Mesenchymal stem cell (in vitro differentiated cells and primary cell): ENCODE measurements at regions not wholly inside any gene's neighbourhood (a gene's known extent, or its start where the extent isn't known, plus 50 kb on each side); places are given as distances from the start of the nearest gene placed in this dataset.
A peak's percentile ranks its signal among the peaks of the same experiment; 100 is the strongest.

ENCODE experiments used
- DNase-seq: peaks from one replicate; pipeline ENCODE4 v3.0.0-alpha.2; 2013
- H2AFZ ChIP-seq: one replicate; pipeline ENCODE4 v1.6.1; 2013; ENCODE audit warnings: low read depth, mild to moderate bottlenecking, control low read depth, inconsistent platforms, low read length, moderate library complexity
- H2AK5ac ChIP-seq: 2 replicates; pipeline ENCODE4 v1.6.1; 2013; ENCODE audit warnings: low read length, moderate library complexity, mild to moderate bottlenecking, inconsistent platforms; ENCODE audit not compliant: severe bottlenecking
- H2BK120ac ChIP-seq: one replicate; pipeline ENCODE4 v1.6.1; 2013; ENCODE audit warnings: low read depth, mild to moderate bottlenecking, inconsistent platforms, low read length, moderate library complexity
- H2BK12ac ChIP-seq, 2 experiments: one replicate each; pipeline ENCODE4 v1.6.1; 2013; ENCODE audit warnings: inconsistent platforms in 2 of 2, low read length in 2 of 2, mild to moderate bottlenecking in 2 of 2, moderate library complexity in 2 of 2, control low read depth in 1 of 2
- H2BK15ac ChIP-seq: one replicate; pipeline ENCODE4 v1.6.1; 2013; ENCODE audit warnings: mild to moderate bottlenecking, low read depth, inconsistent platforms; ENCODE audit not compliant: poor library complexity, severe bottlenecking
- H2BK5ac ChIP-seq: 2 replicates; pipeline ENCODE4 v1.6.1; 2013; ENCODE audit warnings: low read depth, mild to moderate bottlenecking, low read length, control low read depth, inconsistent platforms; ENCODE audit not compliant: poor library complexity, severe bottlenecking
- H3K14ac ChIP-seq, 2 experiments: one replicate each; pipeline ENCODE4 v1.6.1; 2013; ENCODE audit warnings: inconsistent platforms in 2 of 2, low read length in 2 of 2, control low read depth in 1 of 2, mild to moderate bottlenecking in 1 of 2, moderate library complexity in 1 of 2
- H3K18ac ChIP-seq, 2 experiments: one replicate each; pipeline ENCODE4 v1.6.1; 2013; ENCODE audit warnings: inconsistent platforms in 2 of 2, low read length in 2 of 2, control low read depth in 1 of 2, low read depth in 1 of 2, mild to moderate bottlenecking in 1 of 2
- H3K23ac ChIP-seq, 2 experiments: one replicate each; pipeline ENCODE4 v1.6.1; 2013; ENCODE audit warnings: inconsistent platforms in 2 of 2, low read length in 2 of 2, mild to moderate bottlenecking in 2 of 2, moderate library complexity in 2 of 2, control low read depth in 1 of 2
- H3K27ac ChIP-seq: 2 replicates; pipeline ENCODE4 v1.5.1; 2013; ENCODE audit warnings: mild to moderate bottlenecking, moderate library complexity, low read length, control low read depth, inconsistent platforms; ENCODE audit not compliant: poor library complexity, severe bottlenecking
- H3K27me3 ChIP-seq, 2 experiments: 2 replicates each; pipeline versions ENCODE4 v1.6.1 to v1.7.0; 2013; ENCODE audit warnings: low read length in 2 of 2, mild to moderate bottlenecking in 2 of 2, moderate library complexity in 2 of 2, control low read depth in 1 of 2, inconsistent platforms in 1 of 2; ENCODE audit not compliant: control insufficient read depth in 1 of 2, insufficient read depth in 1 of 2
- H3K36me3 ChIP-seq, 2 experiments: 2 replicates each; pipeline versions ENCODE4 v1.6.1 to v1.7.0; 2013; ENCODE audit warnings: low read length in 2 of 2, control low read depth in 1 of 2, inconsistent platforms in 1 of 2, low read depth in 1 of 2, mild to moderate bottlenecking in 1 of 2; ENCODE audit not compliant: insufficient read depth in 2 of 2, control insufficient read depth in 1 of 2
- H3K4ac ChIP-seq, 2 experiments: one replicate each; pipeline ENCODE4 v1.6.1; 2013; ENCODE audit warnings: inconsistent platforms in 2 of 2, low read length in 2 of 2, mild to moderate bottlenecking in 2 of 2, moderate library complexity in 2 of 2, control low read depth in 1 of 2, low read depth in 1 of 2
- H3K4me1 ChIP-seq: 2 replicates; pipeline ENCODE4 v1.6.1; 2013; ENCODE audit warnings: low read depth, low read length, control low read depth; ENCODE audit not compliant: control insufficient read depth, insufficient read depth
- H3K4me2 ChIP-seq: 2 replicates; pipeline ENCODE4 v1.6.1; 2013; ENCODE audit warnings: low read length, mild to moderate bottlenecking, inconsistent platforms; ENCODE audit not compliant: poor library complexity, severe bottlenecking
- H3K4me3 ChIP-seq, 2 experiments: 2 replicates each; pipeline versions ENCODE4 v1.5.1 to v1.7.0; 2013; ENCODE audit warnings: low read length in 2 of 2, mild to moderate bottlenecking in 2 of 2, control low read depth in 1 of 2, low read depth in 1 of 2; ENCODE audit not compliant: insufficient read depth in 1 of 2
- H3K79me1 ChIP-seq: replicated peaks from 2 replicates; pipeline ENCODE4 v1.6.1; 2013; ENCODE audit warnings: mild to moderate bottlenecking, control low read depth, low read length, inconsistent platforms; ENCODE audit not compliant: poor library complexity, severe bottlenecking
- H3K9ac ChIP-seq: 2 replicates; pipeline ENCODE4 v1.7.0; 2013; ENCODE audit warnings: mild to moderate bottlenecking, low read length, moderate library complexity
- H3K9me3 ChIP-seq: 2 replicates; pipeline ENCODE4 v1.7.0; 2013; ENCODE audit warnings: mild to moderate bottlenecking, low read length; ENCODE audit not compliant: control insufficient read depth
- H4K8ac ChIP-seq: one replicate; pipeline ENCODE4 v1.6.1; 2013; ENCODE audit warnings: inconsistent platforms, mild to moderate bottlenecking, low read length, moderate library complexity
- H4K91ac ChIP-seq: one replicate; pipeline ENCODE4 v1.6.1; 2013; ENCODE audit warnings: mild to moderate bottlenecking, low read length, inconsistent platforms
- WGBS: methylation state at CpG from one replicate; pipeline ENCODE4 v1.1.7; 2013; ENCODE audit warnings: mixed read lengths; 5-methylcytosine and 5-hydroxymethylcytosine counted together

DNA sequence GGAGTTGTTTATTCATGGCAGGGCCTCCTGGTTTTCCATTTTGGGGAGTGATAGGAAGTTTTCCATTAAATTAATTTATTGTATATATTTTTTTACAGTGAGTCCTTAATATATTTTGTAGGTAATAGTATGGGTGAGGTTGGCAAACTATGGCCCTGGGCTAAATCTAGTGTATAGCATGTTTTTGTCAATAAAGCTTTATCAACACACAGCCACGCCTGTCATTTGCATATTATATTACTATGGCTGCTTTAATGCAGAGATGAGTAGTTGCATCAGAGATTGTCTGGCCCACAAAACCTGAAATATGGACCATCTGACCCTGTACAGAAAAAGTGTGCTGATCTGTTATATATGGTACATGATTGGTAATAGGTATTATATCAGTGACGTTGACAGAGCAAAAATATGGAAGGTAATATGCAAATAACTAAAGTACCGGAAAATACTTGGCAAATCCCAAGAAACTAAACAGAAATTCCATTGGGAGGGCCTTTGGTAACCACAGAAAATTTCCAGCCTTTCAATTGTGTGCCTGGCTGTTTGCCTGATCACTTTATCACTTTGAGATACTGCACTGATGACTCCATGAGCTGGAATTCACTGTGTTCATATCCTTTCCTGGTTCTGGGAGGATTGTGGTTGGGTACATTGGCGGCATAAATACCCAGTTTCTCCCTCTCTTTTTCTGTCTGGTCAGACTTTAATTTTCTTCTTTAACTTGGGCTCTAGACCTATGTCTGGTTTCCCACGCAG is 61.7 kb upstream of the RFLNA start:
- Histone ChIP-seq H3K9ac (no peak overlapping the region), H2BK15ac (no peak overlapping the region), H2BK12ac (peak overlapping the region in 1 of 2 experiments; percentile 93), H2AFZ (no peak overlapping the region), H3K4me1 (peaks cover 9% of the 10 kb centered on the region), H3K9me3 (peaks cover 19% of the 10 kb centered on the region), H3K4me2 (no peak overlapping the region), H2BK120ac (peak overlapping the region; percentile 42), H2AK5ac (no peak overlapping the region), H3K27me3 (no peaks in the 10 kb centered on the region), H3K79me1 (no peaks in the 10 kb centered on the region), H4K91ac (peak overlapping the region; percentile 97), H3K23ac (no peak overlapping the region), H2BK5ac (no peak overlapping the region), H4K8ac (no peak overlapping the region), H3K18ac (peak overlapping the region in 1 of 2 experiments; percentile 97), H3K27ac (peak overlapping the region; percentile 73), H3K14ac (no peak overlapping the region), H3K36me3 (no peaks in the 10 kb centered on the region), H3K4ac (peak overlapping the region in 1 of 2 experiments; percentile 97), H3K4me3 (no peak overlapping the region)
- WGBS: 36% methylated on average over 4 of the region's 5 CpGs
- DNase-seq: peak; percentile 94

DNA sequence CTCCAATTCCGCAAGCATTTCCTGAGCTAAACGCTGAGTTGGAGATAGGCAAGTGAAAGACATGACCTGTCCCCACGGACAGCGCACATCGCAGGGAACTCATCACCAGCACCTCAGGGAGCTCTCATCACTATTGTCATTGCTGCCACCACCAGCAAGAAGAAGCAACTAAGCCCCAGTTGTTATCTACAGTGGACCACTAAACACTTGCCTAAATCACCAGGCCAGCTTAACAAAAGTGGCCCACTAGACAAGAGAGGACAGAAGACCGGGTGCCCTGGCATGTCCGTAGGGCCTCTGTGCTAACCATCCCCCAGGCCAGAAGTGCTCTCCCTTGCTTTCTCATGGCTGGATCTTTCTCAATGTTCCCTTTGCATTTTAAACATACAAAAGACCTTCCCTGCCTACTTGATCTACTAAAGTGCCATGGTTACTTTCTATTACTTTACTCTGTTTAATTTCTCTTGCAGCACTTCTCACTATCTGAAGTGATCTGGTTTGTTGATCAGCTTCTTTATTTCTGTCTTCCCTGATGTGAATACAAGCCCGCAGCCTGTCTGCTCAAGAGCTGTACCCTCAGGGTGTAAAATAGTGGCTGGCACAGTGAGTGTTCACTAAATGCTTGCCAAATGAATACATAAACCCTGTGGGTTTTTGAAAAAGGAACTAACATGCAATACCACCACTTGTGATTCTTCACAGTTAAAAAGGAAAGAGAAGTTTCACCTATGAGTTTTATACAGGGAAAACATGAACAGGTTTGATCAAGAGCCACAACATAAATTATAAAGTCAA is 60.9 kb upstream of the RFLNA start:
- Histone ChIP-seq H4K91ac (peak overlapping the region; percentile 97), H3K9me3 (peaks cover 19% of the 10 kb centered on the region), H3K23ac (no peak overlapping the region), H3K9ac (no peak overlapping the region), H3K4me3 (no peak overlapping the region), H3K4me1 (peaks cover 9% of the 10 kb centered on the region), H3K36me3 (no peaks in the 10 kb centered on the region), H3K27me3 (no peaks in the 10 kb centered on the region), H4K8ac (peak overlapping the region; percentile 97), H3K4me2 (no peak overlapping the region), H2BK12ac (peak overlapping the region; percentile 73 to 93), H2BK15ac (no peak overlapping the region), H3K18ac (peak overlapping the region; percentile 52 to 97), H3K27ac (peak overlapping the region; percentile 68), H2AFZ (no peak overlapping the region), H2BK5ac (peak overlapping the region; percentile 21), H3K79me1 (no peaks in the 10 kb centered on the region), H2AK5ac (peak overlapping the region; percentile 71), H3K14ac (peak overlapping the region in 1 of 2 experiments; percentile 1), H2BK120ac (peak overlapping the region; percentile 78), H3K4ac (peak overlapping the region in 1 of 2 experiments; percentile 97)
- 63% methylated on average over 8 of the region's 8 CpGs for WGBS
- peak; percentile 64 for DNase-seq

DNA sequence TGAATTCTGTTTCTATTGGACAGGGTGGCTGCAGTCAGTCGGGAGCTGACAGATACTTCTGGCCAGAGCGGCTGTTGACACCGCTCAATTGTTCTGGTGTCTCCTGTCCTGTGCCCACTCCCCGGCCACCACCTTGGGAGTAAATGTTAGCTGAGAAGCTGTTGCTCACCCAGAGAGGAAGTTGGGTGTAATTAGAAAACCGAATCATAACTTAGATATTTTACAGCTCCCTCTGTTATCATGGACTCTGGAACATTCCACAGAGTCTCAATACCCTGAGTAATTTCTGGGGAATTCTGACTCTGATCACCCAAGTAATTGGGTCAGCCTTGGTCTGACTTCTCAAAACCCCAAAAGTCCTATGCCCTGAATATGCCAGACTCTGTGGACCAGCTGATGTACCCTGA is 58.3 kb upstream of the RFLNA start:
- H2AFZ ChIP-seq: no peak overlapping the region
- no peak overlapping the region for H3K14ac ChIP-seq
- WGBS: 49% methylated on average over 4 of the region's 5 CpGs

DNA sequence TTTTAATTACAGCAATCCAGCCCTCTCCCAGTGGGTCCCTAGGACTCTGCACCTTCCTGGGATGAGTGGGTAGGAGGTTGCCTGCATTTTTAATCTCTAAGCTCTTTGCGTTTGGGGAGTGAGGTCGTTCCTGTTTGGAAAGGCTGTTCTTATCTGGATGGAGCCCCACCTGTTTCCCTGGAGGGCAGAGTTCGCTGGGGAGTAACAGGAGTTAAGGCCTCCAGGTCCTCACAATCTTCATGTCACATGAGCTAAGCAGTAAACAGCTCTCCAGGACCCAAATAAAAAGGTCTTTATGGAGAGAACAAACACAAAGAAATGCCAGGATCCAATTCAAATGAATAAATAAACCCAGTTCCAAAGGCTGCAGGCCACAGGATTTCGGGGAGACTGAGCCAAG is 56.0 kb upstream of the RFLNA start:
- Histone ChIP-seq H4K91ac (no peak overlapping the region), H3K36me3 (no peaks in the 10 kb centered on the region), H3K4me1 (peaks cover 4% of the 10 kb centered on the region), H4K8ac (no peak overlapping the region), H3K4me3 (no peak overlapping the region), H3K79me1 (no peaks in the 10 kb centered on the region), H3K18ac (no peak overlapping the region), H2AFZ (no peak overlapping the region), H2BK120ac (no peak overlapping the region), H2BK12ac (no peak overlapping the region), H3K4me2 (no peak overlapping the region), H2AK5ac (peak overlapping the region; percentile 39), H3K4ac (no peak overlapping the region), H2BK5ac (no peak overlapping the region), H3K9me3 (peaks cover 8% of the 10 kb centered on the region), H3K27ac (no peak overlapping the region), H3K23ac (no peak overlapping the region), H3K14ac (no peak overlapping the region), H2BK15ac (no peak overlapping the region), H3K9ac (no peak overlapping the region), H3K27me3 (peaks cover 9 to 23% of the 10 kb centered on the region in 2 experiments)
- no peak for DNase-seq
- WGBS: 100% methylated on average over 3 of the region's 4 CpGs

More for the DNA sequence above, 58.3 kb upstream of the RFLNA start:
- Histone ChIP-seq H3K4me2 (no peak overlapping the region), H3K9ac (no peak overlapping the region), H4K8ac (no peak overlapping the region), H4K91ac (no peak overlapping the region), H2BK120ac (no peak overlapping the region), H3K4ac (no peak overlapping the region), H3K9me3 (peaks cover 8% of the 10 kb centered on the region), H2AK5ac (no peak overlapping the region), H3K4me3 (no peak overlapping the region), H2BK5ac (peak overlapping the region; percentile 24), H3K27ac (peak overlapping the region; percentile 92), H2BK15ac (no peak overlapping the region), H3K36me3 (no peaks in the 10 kb centered on the region), H3K18ac (no peak overlapping the region), H3K23ac (no peak overlapping the region), H3K79me1 (no peaks in the 10 kb centered on the region), H3K4me1 (peaks cover 10% of the 10 kb centered on the region), H2BK12ac (no peak overlapping the region), H3K27me3 (peaks cover 3 to 5% of the 10 kb centered on the region in 2 experiments)
- DNase-seq: peak; percentile 71
